ENCODE measurements at regions not wholly inside any gene's neighbourhood (a gene's known extent, or its start where the extent isn't known, plus 50 kb on each side); places are given as distances from the start of the nearest gene placed in this dataset.

DNA sequence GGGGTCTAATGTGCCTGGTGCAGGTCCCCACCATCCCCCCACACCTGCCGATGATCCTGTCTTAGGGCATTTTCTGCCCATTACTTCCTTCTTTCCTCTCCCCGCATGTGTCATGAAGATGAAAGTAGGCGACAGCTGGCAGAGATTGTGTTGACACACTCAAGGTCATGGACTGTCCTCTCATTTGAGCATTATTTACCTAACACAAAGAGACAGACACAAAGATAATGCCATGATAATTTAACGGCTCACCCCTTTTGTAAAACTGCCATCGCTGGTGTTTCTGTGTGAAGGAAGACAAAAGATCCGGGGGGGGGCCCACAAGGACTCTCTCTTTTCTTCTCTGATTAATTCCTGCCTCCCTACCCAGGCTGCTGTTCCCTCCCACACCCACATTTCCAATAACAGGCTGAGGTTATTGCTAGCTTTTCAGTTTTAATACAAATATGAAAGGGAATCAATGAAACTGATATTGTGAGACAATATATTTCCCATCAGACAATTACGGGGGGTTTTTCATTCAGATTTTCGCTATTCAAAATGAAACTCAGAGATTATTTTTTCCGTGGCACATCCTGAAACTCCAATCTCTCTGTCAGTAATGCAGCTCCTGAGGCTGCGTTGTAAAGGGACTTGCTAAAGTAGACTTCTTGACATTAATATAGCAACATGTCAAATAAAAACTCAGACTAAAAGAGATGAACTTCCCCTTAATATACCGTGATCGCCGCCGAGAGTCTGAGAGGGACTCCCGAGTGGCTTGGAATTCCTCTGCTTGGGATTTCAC is 561.1 kb downstream of the NPHP4 start:
- Histone ChIP-seq H4K20me1 (ENCODE audit: insufficient read depth, low read depth, low read length) (no peaks in the 10 kb centered on the region), H2AFZ (ENCODE audit: low read length) (no peak overlapping the region), H3K9ac (ENCODE audit: low read length) (no peak overlapping the region), H3K27ac (ENCODE audit: low read length) (no peak overlapping the region), H3K9me3 (ENCODE audit: low read length) (no peaks in the 10 kb centered on the region), H3K79me2 (ENCODE audit: low read length) (no peaks in the 10 kb centered on the region), H3K4me3 (ENCODE audit: low read length) (no peak overlapping the region), H3K27me3 (ENCODE audit: low read length) (no peaks in the 10 kb centered on the region), H3K36me3 (ENCODE audit: insufficient read depth, low read length) (no peaks in the 10 kb centered on the region), H3K4me1 (ENCODE audit: low read length) (no peaks in the 10 kb centered on the region), H3K9me2 (replicated peaks; ENCODE audit: insufficient read depth, low read length) (no peaks in the 10 kb centered on the region), H3K4me2 (ENCODE audit: low read depth, low read length, poor library complexity, severe bottlenecking) (no peak overlapping the region)
- no peak for DNase-seq

DNA sequence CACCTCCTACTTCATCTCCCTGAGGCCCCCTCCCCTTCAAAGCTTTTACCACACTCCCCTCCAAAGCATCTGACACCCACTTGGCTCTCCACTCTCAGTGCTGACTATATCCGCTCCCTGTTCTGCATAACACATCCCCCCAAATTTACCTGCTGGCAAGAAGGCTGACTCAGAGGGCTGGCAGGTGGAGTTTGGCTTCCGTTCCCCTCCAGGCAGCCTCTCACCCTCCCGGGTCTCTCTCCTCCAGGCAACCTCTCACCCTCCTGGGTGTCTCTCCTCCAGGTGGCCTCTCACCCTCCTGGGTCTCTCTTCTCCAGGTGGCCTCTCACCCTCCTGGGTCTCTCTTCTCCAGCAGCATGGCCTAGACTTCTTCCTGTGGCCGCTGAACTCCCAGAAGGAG is 562.1 kb downstream of the NPHP4 start:
- H3K27ac ChIP-seq (ENCODE audit: low read length), result no peak overlapping the region
- no peaks in the 10 kb centered on the region for H4K20me1 ChIP-seq (ENCODE audit: insufficient read depth, low read depth, low read length)
- no peaks in the 10 kb centered on the region for H3K27me3 ChIP-seq (ENCODE audit: low read length)
- H3K36me3 ChIP-seq (ENCODE audit: insufficient read depth, low read length), result no peaks in the 10 kb centered on the region
- no peak overlapping the region for H3K4me2 ChIP-seq (ENCODE audit: low read depth, low read length, poor library complexity, severe bottlenecking)
- H3K4me3 ChIP-seq (ENCODE audit: low read length), result no peak overlapping the region
- no peak overlapping the region for H3K9ac ChIP-seq (ENCODE audit: low read length)
- no peaks in the 10 kb centered on the region for H3K9me2 ChIP-seq (replicated peaks; ENCODE audit: insufficient read depth, low read length)
- no peaks in the 10 kb centered on the region for H3K9me3 ChIP-seq (ENCODE audit: low read length)
- H3K4me1 ChIP-seq (ENCODE audit: low read length), result no peaks in the 10 kb centered on the region
- no peak for DNase-seq
- no peaks in the 10 kb centered on the region for H3K79me2 ChIP-seq (ENCODE audit: low read length)
- H2AFZ ChIP-seq (ENCODE audit: low read length), result no peak overlapping the region

DNA sequence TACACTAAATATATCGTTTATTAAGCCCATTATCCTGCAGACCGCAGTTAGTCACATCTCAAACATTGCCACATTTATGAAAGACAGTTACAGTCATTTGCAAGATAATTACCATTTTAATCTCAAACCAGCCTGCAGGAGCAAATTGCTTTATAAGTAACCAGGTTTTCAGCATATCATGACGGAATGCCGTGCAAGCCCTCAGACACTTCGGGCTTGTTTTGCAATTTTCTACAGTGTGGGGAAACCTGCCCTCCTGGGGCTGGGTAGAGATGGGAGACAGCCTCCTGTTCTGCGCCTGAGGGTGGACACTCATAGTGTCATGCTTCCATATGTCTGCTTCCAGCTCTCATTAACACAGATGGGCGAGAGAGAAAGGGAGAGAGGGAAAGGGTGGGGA is 563.9 kb downstream of the NPHP4 start:
- Histone ChIP-seq H3K36me3 (ENCODE audit: insufficient read depth, low read length) (no peaks in the 10 kb centered on the region), H3K9me2 (replicated peaks; ENCODE audit: insufficient read depth, low read length) (no peaks in the 10 kb centered on the region), H3K4me3 (ENCODE audit: low read length) (no peak overlapping the region), H3K4me2 (ENCODE audit: low read depth, low read length, poor library complexity, severe bottlenecking) (no peak overlapping the region), H2AFZ (ENCODE audit: low read length) (no peak overlapping the region), H3K27ac (ENCODE audit: low read length) (no peak overlapping the region), H3K9me3 (ENCODE audit: low read length) (no peaks in the 10 kb centered on the region), H3K27me3 (ENCODE audit: low read length) (no peaks in the 10 kb centered on the region), H3K9ac (ENCODE audit: low read length) (no peak overlapping the region), H4K20me1 (ENCODE audit: insufficient read depth, low read depth, low read length) (no peaks in the 10 kb centered on the region), H3K79me2 (ENCODE audit: low read length) (no peaks in the 10 kb centered on the region), H3K4me1 (ENCODE audit: low read length) (no peaks in the 10 kb centered on the region)
- no peak for DNase-seq

DNA sequence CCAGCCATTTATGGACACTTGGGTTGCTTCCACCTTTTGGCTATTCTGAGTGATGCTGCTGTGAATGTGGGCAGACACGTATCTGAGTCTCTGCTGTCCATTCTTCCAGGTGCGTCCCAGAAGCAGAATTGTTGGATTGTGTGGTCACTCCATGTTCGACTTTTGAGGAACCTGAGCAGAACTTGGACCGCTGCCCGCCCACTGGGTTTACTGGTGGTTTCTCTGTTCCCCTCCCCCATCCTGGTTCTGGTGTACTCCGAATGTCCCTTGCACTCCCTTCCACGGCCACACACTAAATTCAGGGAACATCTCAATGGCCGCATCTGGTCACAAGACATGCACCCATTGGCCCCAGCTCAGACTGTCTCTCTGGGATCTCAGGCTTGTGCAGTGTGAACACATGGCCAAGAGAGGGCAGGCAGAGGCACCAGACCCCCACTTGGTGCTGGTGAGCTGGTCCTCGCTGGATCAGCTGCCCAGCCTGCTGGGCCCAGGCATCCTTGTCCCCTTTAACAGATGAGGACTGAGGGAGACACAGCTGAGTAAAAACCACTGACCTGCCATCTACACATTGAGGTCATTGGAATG is 565.1 kb downstream of the NPHP4 start:
- Histone ChIP-seq H3K36me3 (ENCODE audit: insufficient read depth, low read length) (no peaks in the 10 kb centered on the region), H4K20me1 (ENCODE audit: insufficient read depth, low read depth, low read length) (no peaks in the 10 kb centered on the region), H3K27me3 (ENCODE audit: low read length) (no peaks in the 10 kb centered on the region), H2AFZ (ENCODE audit: low read length) (no peak overlapping the region), H3K9ac (ENCODE audit: low read length) (no peak overlapping the region), H3K27ac (ENCODE audit: low read length) (no peak overlapping the region), H3K9me3 (ENCODE audit: low read length) (no peaks in the 10 kb centered on the region), H3K79me2 (ENCODE audit: low read length) (no peaks in the 10 kb centered on the region), H3K4me1 (ENCODE audit: low read length) (no peaks in the 10 kb centered on the region), H3K4me3 (ENCODE audit: low read length) (no peak overlapping the region), H3K4me2 (ENCODE audit: low read depth, low read length, poor library complexity, severe bottlenecking) (no peak overlapping the region), H3K9me2 (replicated peaks; ENCODE audit: insufficient read depth, low read length) (no peaks in the 10 kb centered on the region)
- DNase-seq, result no peak

DNA sequence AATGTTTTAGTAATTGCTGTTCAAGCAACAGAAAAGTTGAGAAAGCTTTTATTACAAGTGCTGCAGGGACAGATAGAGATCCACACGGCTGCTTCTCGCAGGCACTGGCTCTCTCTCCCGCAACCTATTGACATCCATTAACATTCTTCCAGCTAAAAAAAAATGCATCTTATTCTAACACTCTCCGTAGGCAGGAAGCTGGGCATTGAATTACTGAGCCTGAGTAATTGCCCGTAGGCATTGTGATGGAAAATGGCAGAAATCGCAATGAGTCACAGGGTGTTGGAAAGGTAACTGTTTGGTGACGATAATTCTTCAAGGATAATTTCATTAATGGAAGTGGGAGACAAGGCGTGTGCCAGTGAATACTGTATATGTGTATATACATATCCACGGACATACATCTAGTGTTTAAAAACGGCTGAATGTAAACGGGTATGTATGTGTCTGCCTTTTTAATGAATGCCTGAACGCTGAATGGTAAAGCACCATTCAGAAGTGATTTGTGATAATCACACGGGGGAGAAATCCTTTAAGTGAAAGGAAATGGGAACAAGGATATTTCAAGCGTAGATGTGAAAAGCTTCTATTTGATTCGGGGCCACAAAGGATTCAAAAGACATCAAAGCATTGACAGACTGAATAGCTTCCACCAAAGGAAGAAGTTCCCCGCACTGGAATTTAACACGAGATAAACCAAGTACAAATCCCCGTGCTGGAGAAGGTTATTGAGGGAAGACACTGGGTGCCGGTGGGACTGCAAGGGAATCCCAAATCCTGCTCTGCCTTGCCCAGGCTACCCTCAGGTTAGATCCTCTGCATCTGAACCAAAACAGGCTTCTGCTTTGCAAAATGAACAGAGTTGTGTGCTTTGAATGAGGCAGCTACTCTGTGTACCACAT is 567.2 kb downstream of the NPHP4 start:
- no peaks in the 10 kb centered on the region for H3K4me1 ChIP-seq (ENCODE audit: low read length)
- H3K36me3 ChIP-seq (ENCODE audit: insufficient read depth, low read length), result no peaks in the 10 kb centered on the region
- H3K4me2 ChIP-seq (ENCODE audit: low read depth, low read length, poor library complexity, severe bottlenecking), result no peak overlapping the region
- no peaks in the 10 kb centered on the region for H3K9me3 ChIP-seq (ENCODE audit: low read length)
- no peak overlapping the region for H3K9ac ChIP-seq (ENCODE audit: low read length)
- H3K27ac ChIP-seq (ENCODE audit: low read length), result no peak overlapping the region
- H2AFZ ChIP-seq (ENCODE audit: low read length), result no peak overlapping the region
- H3K27me3 ChIP-seq (ENCODE audit: low read length), result no peaks in the 10 kb centered on the region
- no peak overlapping the region for H3K4me3 ChIP-seq (ENCODE audit: low read length)
- DNase-seq, result no peak
- H3K9me2 ChIP-seq (replicated peaks; ENCODE audit: insufficient read depth, low read length), result no peaks in the 10 kb centered on the region
- H4K20me1 ChIP-seq (ENCODE audit: insufficient read depth, low read depth, low read length), result no peaks in the 10 kb centered on the region
- no peaks in the 10 kb centered on the region for H3K79me2 ChIP-seq (ENCODE audit: low read length)

DNA sequence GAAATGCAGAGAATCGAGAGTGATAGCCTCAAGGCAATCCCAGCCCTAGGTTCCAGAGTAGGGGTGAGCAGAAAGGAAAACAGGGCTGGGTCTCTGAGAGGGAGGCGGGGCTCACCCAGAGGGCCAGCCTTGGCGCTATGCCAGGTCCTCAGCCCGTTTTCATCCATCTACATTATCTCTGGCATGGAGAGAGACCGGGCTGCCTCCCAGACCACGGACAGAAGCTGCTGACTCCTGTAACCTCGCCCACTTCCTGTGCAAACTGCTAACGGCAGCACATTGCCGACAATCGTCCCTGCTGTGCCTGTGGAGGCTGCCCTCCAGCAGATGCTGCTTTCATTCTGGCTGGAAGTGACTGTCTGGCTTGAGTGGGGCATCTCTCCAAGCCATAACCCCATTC is 569.1 kb downstream of the NPHP4 start:
- Histone ChIP-seq H3K27me3 (ENCODE audit: low read length) (no peaks in the 10 kb centered on the region), H3K79me2 (ENCODE audit: low read length) (no peaks in the 10 kb centered on the region), H3K9me2 (replicated peaks; ENCODE audit: insufficient read depth, low read length) (no peaks in the 10 kb centered on the region), H3K4me1 (ENCODE audit: low read length) (no peaks in the 10 kb centered on the region), H3K27ac (ENCODE audit: low read length) (no peak overlapping the region), H3K4me2 (ENCODE audit: low read depth, low read length, poor library complexity, severe bottlenecking) (no peak overlapping the region), H3K9ac (ENCODE audit: low read length) (no peak overlapping the region), H3K36me3 (ENCODE audit: insufficient read depth, low read length) (no peaks in the 10 kb centered on the region), H4K20me1 (ENCODE audit: insufficient read depth, low read depth, low read length) (no peaks in the 10 kb centered on the region), H3K4me3 (ENCODE audit: low read length) (no peak overlapping the region), H3K9me3 (ENCODE audit: low read length) (no peaks in the 10 kb centered on the region), H2AFZ (ENCODE audit: low read length) (no peak overlapping the region)
- no peak for DNase-seq

DNA sequence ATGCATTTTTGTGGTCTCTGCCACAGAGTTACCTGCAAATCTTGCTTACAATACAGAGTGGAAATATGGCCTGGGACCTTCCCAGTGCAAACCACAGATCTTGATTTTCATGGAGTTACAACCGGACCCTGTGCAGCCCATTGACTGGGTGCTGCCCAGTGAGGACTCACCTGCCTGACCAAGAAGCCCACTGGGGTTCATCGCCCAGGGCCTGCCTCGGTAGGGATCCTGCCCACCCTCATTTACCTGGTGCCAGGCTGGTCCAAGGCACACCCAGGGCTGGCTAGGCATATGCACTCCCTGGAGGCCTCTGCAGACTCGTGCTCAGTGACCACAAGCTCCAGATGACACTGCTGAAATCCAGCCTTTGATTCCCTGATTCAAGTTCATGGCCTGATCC is 572.7 kb downstream of the NPHP4 start:
- Histone ChIP-seq H3K27me3 (ENCODE audit: low read length) (no peaks in the 10 kb centered on the region), H2AFZ (ENCODE audit: low read length) (no peak overlapping the region), H3K79me2 (ENCODE audit: low read length) (no peaks in the 10 kb centered on the region), H4K20me1 (ENCODE audit: insufficient read depth, low read depth, low read length) (no peaks in the 10 kb centered on the region), H3K9ac (ENCODE audit: low read length) (no peak overlapping the region), H3K36me3 (ENCODE audit: insufficient read depth, low read length) (no peaks in the 10 kb centered on the region), H3K4me3 (ENCODE audit: low read length) (no peak overlapping the region), H3K27ac (ENCODE audit: low read length) (no peak overlapping the region), H3K9me3 (ENCODE audit: low read length) (no peaks in the 10 kb centered on the region), H3K9me2 (replicated peaks; ENCODE audit: insufficient read depth, low read length) (no peaks in the 10 kb centered on the region), H3K4me2 (ENCODE audit: low read depth, low read length, poor library complexity, severe bottlenecking) (no peak overlapping the region), H3K4me1 (ENCODE audit: low read length) (no peaks in the 10 kb centered on the region)
- DNase-seq, result no peak

DNA sequence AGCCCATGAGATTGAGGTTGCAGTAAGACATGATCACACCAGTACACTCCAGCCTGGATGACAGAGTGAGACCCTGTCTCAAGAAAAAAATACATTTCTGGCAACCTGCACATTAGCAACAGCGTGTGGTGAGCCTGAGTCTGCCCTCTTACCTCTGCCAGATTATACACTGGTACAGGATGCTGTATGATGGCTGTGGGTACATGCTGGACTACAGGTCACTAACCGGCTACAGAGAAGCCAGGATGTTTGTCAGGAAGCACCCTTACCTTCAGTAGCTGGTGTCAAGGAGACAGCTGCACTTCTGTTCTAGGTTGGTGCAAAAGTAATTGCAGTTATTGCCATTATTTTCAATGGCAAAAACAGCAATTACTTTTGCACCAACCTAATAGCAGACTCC is 575.7 kb downstream of the NPHP4 start:
- Histone ChIP-seq H3K36me3 (ENCODE audit: insufficient read depth, low read length) (no peaks in the 10 kb centered on the region), H2AFZ (ENCODE audit: low read length) (no peak overlapping the region), H3K27me3 (ENCODE audit: low read length) (no peaks in the 10 kb centered on the region), H3K9ac (ENCODE audit: low read length) (no peak overlapping the region), H3K9me3 (ENCODE audit: low read length) (no peaks in the 10 kb centered on the region), H4K20me1 (ENCODE audit: insufficient read depth, low read depth, low read length) (no peaks in the 10 kb centered on the region), H3K79me2 (ENCODE audit: low read length) (no peaks in the 10 kb centered on the region), H3K9me2 (replicated peaks; ENCODE audit: insufficient read depth, low read length) (no peaks in the 10 kb centered on the region), H3K4me2 (ENCODE audit: low read depth, low read length, poor library complexity, severe bottlenecking) (no peak overlapping the region), H3K4me3 (ENCODE audit: low read length) (no peak overlapping the region), H3K27ac (ENCODE audit: low read length) (no peak overlapping the region), H3K4me1 (ENCODE audit: low read length) (no peaks in the 10 kb centered on the region)
- DNase-seq, result no peak

Data from Karpas-422 (cell line).